GM18858 (cell line): ENCODE measurements at regions not wholly inside any gene's neighbourhood (a gene's known extent, or its start where the extent isn't known, plus 50 kb on each side); places are given as distances from the start of the nearest gene placed in this dataset.

Experiments used
- ATAC-seq: cut with Tn5 transposase; IDR thresholded peaks from one replicate; pipeline ENCODE4 v1.9.1; 2021; ENCODE audit not compliant: unreplicated experiment

DNA sequence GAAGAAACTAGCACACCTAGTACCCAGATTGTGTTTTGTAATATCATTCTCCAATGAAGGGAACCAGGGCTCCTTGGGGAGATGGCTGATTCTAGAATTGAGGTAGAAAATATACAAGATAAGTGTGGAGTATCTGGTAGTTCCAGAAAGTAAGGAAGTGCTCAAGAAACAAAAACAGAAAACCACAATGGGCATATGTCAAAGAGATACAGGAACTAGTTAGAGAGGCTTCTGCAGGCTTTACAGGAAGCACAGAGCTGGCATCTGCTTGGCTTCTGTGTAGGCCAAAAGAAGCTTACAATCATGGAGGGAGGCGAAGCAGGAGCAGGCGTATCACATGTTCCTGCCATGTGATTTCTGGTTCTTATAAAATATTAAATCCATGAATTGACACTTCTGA, 105.7 kb upstream of the TMEM161B start:
- ATAC-seq: no peak

DNA sequence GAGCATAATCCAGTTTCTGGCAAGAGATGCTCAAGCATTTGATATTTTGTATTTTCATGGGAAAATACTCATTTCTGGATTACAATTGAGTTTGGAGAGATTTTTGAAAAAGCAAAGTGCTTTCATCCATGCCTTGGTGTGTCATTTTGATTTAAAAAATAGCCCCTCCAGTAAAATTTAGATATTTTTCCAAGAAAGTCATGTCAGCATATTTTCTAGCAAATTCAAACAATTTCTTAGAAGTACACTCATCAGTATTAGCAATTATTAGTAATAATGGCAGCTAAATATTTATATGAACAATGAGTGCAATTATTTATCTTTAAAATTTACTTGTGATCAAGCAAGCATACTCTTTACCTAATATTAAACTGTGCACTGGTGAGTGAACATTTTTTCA, 102.2 kb upstream of the TMEM161B start:
- ATAC-seq: no peak

DNA sequence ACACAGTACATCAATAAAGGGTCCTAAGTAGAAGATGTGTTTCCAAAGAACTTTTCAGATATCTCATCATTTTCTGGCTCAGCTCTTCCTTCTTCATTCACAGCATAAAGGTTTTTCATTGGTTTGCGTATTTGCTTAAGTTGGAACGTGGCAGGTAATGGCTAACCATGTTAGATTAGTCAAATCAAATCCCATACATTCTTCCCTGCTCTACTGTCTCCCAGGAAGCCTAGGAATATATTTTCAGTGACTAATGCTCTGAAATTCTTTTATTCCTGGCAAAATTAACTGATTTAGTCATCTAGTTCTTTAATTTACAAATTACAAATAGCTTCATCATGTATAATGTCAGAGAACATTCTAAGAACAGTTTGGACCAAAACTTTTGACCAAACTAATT, 99.6 kb upstream of the TMEM161B start:
- ATAC-seq: no peak

DNA sequence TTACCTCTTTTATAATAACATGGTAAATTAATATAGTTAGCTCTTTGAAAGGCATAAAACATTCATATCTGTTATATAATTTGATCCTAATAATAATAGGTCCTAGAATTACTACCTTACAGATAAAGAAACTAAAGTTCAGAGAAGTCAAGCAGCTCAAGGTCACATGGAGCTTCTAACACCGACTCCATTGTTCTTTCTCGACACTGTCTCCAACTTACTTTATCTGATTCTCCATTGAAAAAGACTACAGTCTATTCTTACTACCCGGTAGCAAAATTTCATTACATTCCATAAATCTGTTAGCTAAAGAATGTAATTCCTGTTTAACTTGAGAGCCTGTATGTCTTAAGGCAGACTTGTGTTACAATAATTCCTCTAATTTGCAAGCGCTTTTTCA, 96.3 kb upstream of the TMEM161B start:
- no peak for ATAC-seq

DNA sequence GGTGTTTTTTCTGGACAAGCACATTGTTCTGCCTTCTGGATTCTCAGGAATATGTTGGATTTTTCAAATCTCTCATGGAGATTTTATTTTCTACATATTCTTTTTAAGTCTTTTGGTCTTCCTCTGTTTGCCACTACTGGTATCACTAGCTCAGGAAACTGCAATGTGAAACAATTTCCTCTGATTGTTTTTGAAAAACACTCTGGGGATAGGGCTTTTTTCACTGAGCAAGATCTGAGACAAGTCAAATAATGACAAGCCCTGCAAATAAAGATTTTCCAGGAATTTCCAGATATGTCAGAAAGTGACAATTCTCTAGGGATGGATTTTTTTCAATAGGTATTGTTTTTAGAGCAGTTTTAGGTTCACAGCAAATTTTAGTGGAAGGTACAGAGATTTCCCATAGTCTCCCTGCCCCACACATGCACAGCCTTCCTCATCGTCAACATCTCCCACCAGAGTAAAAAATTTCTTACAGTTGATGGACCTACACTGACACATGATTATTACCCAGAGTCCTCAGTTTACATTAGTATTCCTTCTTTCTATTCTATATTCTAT, 86.9 kb upstream of the TMEM161B start:
- ATAC-seq: no peak

DNA sequence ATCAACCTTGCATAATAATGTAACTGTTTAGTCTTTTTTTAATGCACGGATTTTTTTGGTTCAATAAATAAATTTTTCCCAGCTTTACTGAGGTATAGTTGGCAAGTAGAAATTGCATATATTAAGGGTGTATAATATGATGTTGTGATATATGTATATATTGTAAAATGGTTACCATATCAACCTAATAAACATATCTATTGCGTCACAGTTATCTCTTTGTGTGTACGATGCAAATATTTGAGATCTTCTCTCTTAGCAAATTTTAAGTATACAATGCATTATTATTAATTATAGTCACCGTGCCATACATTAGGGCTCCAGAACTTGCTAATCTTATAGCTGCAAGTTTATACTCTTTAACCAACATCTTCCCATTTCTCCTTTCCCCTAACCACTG, 57.2 kb upstream of the TMEM161B start:
- no peak for ATAC-seq

DNA sequence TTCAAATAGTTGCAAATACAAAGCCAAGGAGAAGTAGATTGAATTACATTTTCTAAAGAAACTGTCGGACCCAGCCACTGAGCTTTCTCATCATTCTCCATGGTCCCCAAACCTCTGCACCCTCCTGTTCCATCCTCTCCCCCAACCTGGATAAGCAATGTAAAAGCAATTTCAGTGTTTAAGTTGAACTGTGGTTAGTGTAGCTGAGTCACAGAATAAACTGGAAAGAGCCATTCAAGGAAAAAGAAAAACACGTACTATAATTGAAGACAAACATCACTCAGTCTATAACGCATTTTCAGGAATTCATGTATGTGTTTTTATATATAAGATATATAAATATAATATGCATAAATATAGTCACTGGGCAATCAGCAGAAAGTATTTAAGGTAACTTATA, 54.1 kb upstream of the TMEM161B start:
- ATAC-seq: no peak
